ENCODE measurements at regions not wholly inside any gene's neighbourhood (a gene's known extent, or its start where the extent isn't known, plus 50 kb on each side); places are given as distances from the start of the nearest gene placed in this dataset.

DNA sequence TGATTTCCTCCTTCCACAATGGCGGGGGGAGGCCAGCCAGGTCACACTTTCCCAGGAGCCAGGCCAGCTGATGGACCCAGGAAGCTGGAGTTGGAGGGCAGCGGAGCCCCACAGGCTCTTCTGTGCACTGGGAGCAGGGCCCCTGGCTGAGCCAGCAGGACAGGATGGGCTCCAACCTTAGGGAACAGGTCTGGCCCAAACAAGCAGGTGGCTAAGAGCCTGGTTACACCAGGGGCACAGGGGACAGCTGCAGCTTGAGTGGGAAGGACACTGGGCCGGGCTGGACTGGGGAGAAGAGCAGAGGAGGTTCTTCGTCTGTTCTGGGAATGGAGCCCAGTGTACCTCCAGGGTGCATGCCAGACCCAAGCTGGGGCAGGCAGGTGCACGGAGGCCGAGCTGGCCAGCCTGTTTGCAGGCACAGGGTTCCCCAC, 102.3 kb downstream of the DLL1 start:
- H3K4me3 ChIP-seq (ENCODE audit: low read length in 2 of 2), result no peak overlapping the region
- peaks cover 0 to 1% of the 10 kb centered on the region in 2 donors for H3K9me3 ChIP-seq (replicated peaks in 1 of 2; ENCODE audit: control insufficient read depth in 2 of 2, insufficient read depth in 1 of 2, low read depth in 1 of 2, low read length in 2 of 2)
- H2BK120ac ChIP-seq (ENCODE audit: low read depth, low read length), result peak overlapping the region; percentile 87
- no peaks in the 10 kb centered on the region for H3K36me3 ChIP-seq (replicated peaks in 1 of 2; ENCODE audit: control insufficient read depth in 2 of 2, insufficient read depth in 2 of 2, low read length in 2 of 2)
- H2BK12ac ChIP-seq (ENCODE audit: low read length), result no peak overlapping the region
- no peak overlapping the region for H3K23ac ChIP-seq (ENCODE audit: low read depth, low read length, poor library complexity)
- H3K9ac ChIP-seq (ENCODE audit: low read depth, low read length, poor library complexity), result no peak overlapping the region
- H2BK5ac ChIP-seq (ENCODE audit: low read length), result peak overlapping the region; percentile 87
- peak overlapping the region; percentile 75 for H2BK15ac ChIP-seq (ENCODE audit: low read length)
- no peaks in the 10 kb centered on the region for H3K79me1 ChIP-seq (ENCODE audit: low read depth, low read length)
- no peaks in the 10 kb centered on the region for H3K4me1 ChIP-seq (ENCODE audit: control insufficient read depth in 2 of 2, insufficient read depth in 1 of 2, low read depth in 1 of 2, low read length in 2 of 2)
- H3K27me3 ChIP-seq (ENCODE audit: control insufficient read depth in 3 of 3, insufficient read depth in 3 of 3, low read depth in 1 of 3, low read length in 3 of 3), result peaks cover 0 to 9% (median 0%) of the 10 kb centered on the region in 3 experiments
- DNase-seq (ENCODE audit: low spot score), result no peak
- H2AFZ ChIP-seq (ENCODE audit: low read length), result no peak overlapping the region
- peak overlapping the region; percentile 71 for H3K14ac ChIP-seq (ENCODE audit: low read length)
- peak overlapping the region; percentile 99 for H2AK5ac ChIP-seq (ENCODE audit: low read depth, low read length)
- peak overlapping the region; percentile 71 for H3K18ac ChIP-seq (ENCODE audit: low read length)
- no peak overlapping the region for H4K91ac ChIP-seq (ENCODE audit: low read depth, low read length, poor library complexity)
- H3K27ac ChIP-seq (replicated peaks; ENCODE audit: low read length), result no peak overlapping the region
- WGBS, 2 donors (ENCODE audit: extremely low coverage in 2 of 2, insufficient read length in 2 of 2, insufficient replicate concordance in 1 of 2), result no CpG with 5 or more reads among the region's 6 CpGs
- H3K4me2 ChIP-seq (ENCODE audit: insufficient read depth, low read length, poor library complexity, severe bottlenecking), result no peak overlapping the region
- peak overlapping the region; percentile 17 for H4K8ac ChIP-seq (ENCODE audit: low read depth, low read length)
- H3K4ac ChIP-seq (ENCODE audit: low read length), result peak overlapping the region; percentile 37

DNA sequence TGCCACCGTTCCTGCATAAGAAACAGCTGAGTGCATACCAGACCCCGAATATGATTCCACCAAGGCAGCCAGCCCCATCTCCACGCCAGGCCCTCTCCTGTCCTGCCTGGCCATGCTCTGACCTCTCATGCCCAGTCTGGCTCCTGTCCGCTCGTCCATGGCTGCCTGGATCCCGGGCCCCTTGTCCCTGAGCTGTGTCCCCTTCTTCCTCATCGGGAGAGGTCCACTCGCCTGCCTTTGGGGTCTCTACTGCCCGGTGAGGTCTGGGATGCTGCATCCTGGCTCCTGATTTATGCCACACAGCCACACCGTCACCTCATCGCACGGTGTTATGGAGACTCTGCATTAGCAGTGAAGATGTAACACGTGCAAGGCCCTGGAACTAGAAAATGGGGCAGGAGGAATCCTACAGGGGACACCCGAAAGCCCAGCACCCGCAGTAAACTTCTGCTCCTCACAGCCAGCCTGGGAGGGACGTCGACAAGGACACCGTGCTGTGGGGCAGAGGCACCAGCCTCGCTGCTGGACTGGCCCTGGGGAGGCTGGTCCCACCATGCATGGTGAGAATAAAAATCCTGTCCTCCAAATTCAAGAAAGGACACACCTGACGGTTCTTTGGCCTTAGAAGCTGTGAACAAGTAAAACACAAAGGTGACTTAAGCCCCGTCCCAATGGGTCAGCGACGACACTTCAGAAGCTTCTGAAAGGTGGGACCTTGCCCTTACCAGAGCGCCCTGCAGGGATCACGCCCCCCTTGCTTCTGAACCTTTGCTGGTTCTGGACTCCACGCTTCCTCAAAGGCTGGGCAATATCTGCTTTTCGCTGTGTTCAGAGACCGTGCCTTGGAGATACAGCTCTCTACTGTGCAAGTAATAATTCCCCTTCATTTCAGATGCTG, 103.0 kb downstream of the DLL1 start:
- Histone ChIP-seq H2BK120ac (ENCODE audit: low read depth, low read length) (peak overlapping the region; percentile 87), H2AK5ac (ENCODE audit: low read depth, low read length) (peak overlapping the region; percentile 99), H2BK12ac (ENCODE audit: low read length) (peak overlapping the region; percentile 88), H3K4me1 (ENCODE audit: control insufficient read depth in 2 of 2, insufficient read depth in 1 of 2, low read depth in 1 of 2, low read length in 2 of 2) (no peaks in the 10 kb centered on the region), H3K4me3 (ENCODE audit: low read length in 2 of 2) (no peak overlapping the region), H3K18ac (ENCODE audit: low read length) (peak overlapping the region; percentile 60), H3K14ac (ENCODE audit: low read length) (peak overlapping the region; percentile 63), H3K27me3 (ENCODE audit: control insufficient read depth in 3 of 3, insufficient read depth in 3 of 3, low read depth in 1 of 3, low read length in 3 of 3) (peaks cover 0 to 9% (median 0%) of the 10 kb centered on the region in 3 experiments), H2AFZ (ENCODE audit: low read length) (no peak overlapping the region), H3K4me2 (ENCODE audit: insufficient read depth, low read length, poor library complexity, severe bottlenecking) (no peak overlapping the region), H2BK5ac (ENCODE audit: low read length) (peak overlapping the region; percentile 87), H3K4ac (ENCODE audit: low read length) (no peak overlapping the region), H3K9me3 (replicated peaks in 1 of 2; ENCODE audit: control insufficient read depth in 2 of 2, insufficient read depth in 1 of 2, low read depth in 1 of 2, low read length in 2 of 2) (peaks cover 0 to 3% of the 10 kb centered on the region in 2 donors), H4K91ac (ENCODE audit: low read depth, low read length, poor library complexity) (no peak overlapping the region), H3K36me3 (replicated peaks in 1 of 2; ENCODE audit: control insufficient read depth in 2 of 2, insufficient read depth in 2 of 2, low read length in 2 of 2) (no peaks in the 10 kb centered on the region), H2BK15ac (ENCODE audit: low read length) (peak overlapping the region; percentile 88), H3K9ac (ENCODE audit: low read depth, low read length, poor library complexity) (no peak overlapping the region), H3K79me1 (ENCODE audit: low read depth, low read length) (no peaks in the 10 kb centered on the region), H3K23ac (ENCODE audit: low read depth, low read length, poor library complexity) (peak overlapping the region; percentile 49), H4K8ac (ENCODE audit: low read depth, low read length) (peak overlapping the region; percentile 82), H3K27ac (replicated peaks; ENCODE audit: low read length) (no peak overlapping the region)
- DNase-seq (ENCODE audit: low spot score), result no peak
- WGBS, 2 donors (ENCODE audit: extremely low coverage in 2 of 2, insufficient read length in 2 of 2, insufficient replicate concordance in 1 of 2), result no CpG with 5 or more reads among the region's 28 CpGs

DNA sequence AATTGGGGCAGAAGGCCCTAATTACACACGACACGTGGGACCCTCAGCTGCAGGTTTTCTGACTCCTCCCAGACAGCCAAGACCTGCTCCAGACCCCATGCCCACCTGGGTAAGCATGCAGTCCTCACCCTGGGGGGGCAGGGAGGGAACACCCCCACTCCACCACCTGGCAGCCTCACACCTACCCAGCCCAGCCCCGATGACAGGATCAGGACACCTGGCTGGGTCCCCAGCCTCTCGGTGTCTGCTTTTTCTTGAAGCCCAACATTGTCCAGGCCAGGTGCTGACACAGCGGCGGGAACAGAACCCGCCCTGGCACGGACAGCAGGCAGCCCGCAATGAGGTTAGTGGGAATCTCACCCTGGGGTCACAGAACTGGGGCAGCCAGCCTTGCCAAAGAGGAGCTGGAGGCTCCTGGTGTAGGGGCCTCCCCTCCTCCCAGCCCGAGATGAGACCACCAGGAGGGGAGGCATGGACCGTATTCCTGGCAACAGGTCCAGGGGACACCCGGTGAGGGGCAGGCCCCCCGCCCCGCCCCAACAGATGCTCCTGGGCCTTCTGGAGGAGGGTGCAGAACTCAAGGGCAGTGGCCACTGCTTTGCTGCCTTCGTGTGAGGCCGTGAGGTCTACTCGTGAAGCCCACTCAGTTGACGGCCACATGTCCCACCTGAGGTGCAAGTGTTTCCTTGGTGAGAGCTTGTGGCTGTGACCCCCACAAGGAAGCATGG, 103.8 kb downstream of the DLL1 start:
- peak overlapping the region; percentile 49 for H3K23ac ChIP-seq (ENCODE audit: low read depth, low read length, poor library complexity)
- no peak overlapping the region for H3K9ac ChIP-seq (ENCODE audit: low read depth, low read length, poor library complexity)
- no peak overlapping the region for H4K8ac ChIP-seq (ENCODE audit: low read depth, low read length)
- DNase-seq (ENCODE audit: low spot score), result no peak
- no peaks in the 10 kb centered on the region for H3K36me3 ChIP-seq (replicated peaks in 1 of 2; ENCODE audit: control insufficient read depth in 2 of 2, insufficient read depth in 2 of 2, low read length in 2 of 2)
- no peak overlapping the region for H2AFZ ChIP-seq (ENCODE audit: low read length)
- no peaks in the 10 kb centered on the region for H3K4me1 ChIP-seq (ENCODE audit: control insufficient read depth in 2 of 2, insufficient read depth in 1 of 2, low read depth in 1 of 2, low read length in 2 of 2)
- peaks cover 0 to 9% (median 0%) of the 10 kb centered on the region in 3 experiments for H3K27me3 ChIP-seq (ENCODE audit: control insufficient read depth in 3 of 3, insufficient read depth in 3 of 3, low read depth in 1 of 3, low read length in 3 of 3)
- H3K14ac ChIP-seq (ENCODE audit: low read length), result peak overlapping the region; percentile 49
- WGBS, 2 donors (ENCODE audit: extremely low coverage in 2 of 2, insufficient read length in 2 of 2, insufficient replicate concordance in 1 of 2), result no CpG with 5 or more reads among the region's 18 CpGs
- no peaks in the 10 kb centered on the region for H3K79me1 ChIP-seq (ENCODE audit: low read depth, low read length)
- H2BK120ac ChIP-seq (ENCODE audit: low read depth, low read length), result peak overlapping the region; percentile 22
- H2AK5ac ChIP-seq (ENCODE audit: low read depth, low read length), result peak overlapping the region; percentile 95
- H2BK15ac ChIP-seq (ENCODE audit: low read length), result peak overlapping the region; percentile 88
- peak overlapping the region; percentile 75 for H3K18ac ChIP-seq (ENCODE audit: low read length)
- no peak overlapping the region for H4K91ac ChIP-seq (ENCODE audit: low read depth, low read length, poor library complexity)
- no peak overlapping the region for H3K4ac ChIP-seq (ENCODE audit: low read length)
- no peak overlapping the region for H3K27ac ChIP-seq (replicated peaks; ENCODE audit: low read length)
- peak overlapping the region; percentile 78 for H2BK5ac ChIP-seq (ENCODE audit: low read length)
- peak overlapping the region; percentile 88 for H2BK12ac ChIP-seq (ENCODE audit: low read length)
- peaks cover 0 to 3% of the 10 kb centered on the region in 2 donors for H3K9me3 ChIP-seq (replicated peaks in 1 of 2; ENCODE audit: control insufficient read depth in 2 of 2, insufficient read depth in 1 of 2, low read depth in 1 of 2, low read length in 2 of 2)
- H3K4me2 ChIP-seq (ENCODE audit: insufficient read depth, low read length, poor library complexity, severe bottlenecking), result no peak overlapping the region
- H3K4me3 ChIP-seq (ENCODE audit: low read length in 2 of 2), result no peak overlapping the region
